GM12874 (cell line): ENCODE measurements at regions not wholly inside any gene's neighbourhood (a gene's known extent, or its start where the extent isn't known, plus 50 kb on each side); places are given as distances from the start of the nearest gene placed in this dataset.

Experiments
- CTCF ChIP-seq: IDR thresholded peaks from 2 replicates; pipeline ENCODE4 v1.5.1; 2011; ENCODE audit warnings: low read depth, mild to moderate bottlenecking, control low read depth, low read length, moderate library complexity; ENCODE audit not compliant: insufficient read depth

- no peak for TF ChIP-seq CTCF
Observed at GRCh38 chr3:5607581-5607980, 420.1 kb downstream of the EDEM1 start.

GRCh38 chr3:5613599-5613998, 426.1 kb downstream of the EDEM1 start:
- TF ChIP-seq CTCF = no peak

- no peak for TF ChIP-seq CTCF
Observed at GRCh38 chr3:5616873-5617272, 429.4 kb downstream of the EDEM1 start.

GRCh38 chr3:5618170-5618569, 430.7 kb downstream of the EDEM1 start:
- TF ChIP-seq CTCF = no peak

GRCh38 chr3:5630406-5630805, 442.9 kb downstream of the EDEM1 start:
- no peak for TF ChIP-seq CTCF

GRCh38 chr3:5633960-5634359, 446.5 kb downstream of the EDEM1 start:
- TF ChIP-seq CTCF = no peak

GRCh38 chr3:5634411-5634810, 446.9 kb downstream of the EDEM1 start:
- no peak for TF ChIP-seq CTCF

- no peak for TF ChIP-seq CTCF
Observed at GRCh38 chr3:5635746-5636145, 448.2 kb downstream of the EDEM1 start.
